ENCODE measurements at regions not wholly inside any gene's neighbourhood (a gene's known extent, or its start where the extent isn't known, plus 50 kb on each side); places are given as distances from the start of the nearest gene placed in this dataset.
"Not testable (repeated sequence)": the region's sequence is repeated elsewhere in the genome, so short reads cannot be mapped to it uniquely, and the experiment has no call there.

DNA sequence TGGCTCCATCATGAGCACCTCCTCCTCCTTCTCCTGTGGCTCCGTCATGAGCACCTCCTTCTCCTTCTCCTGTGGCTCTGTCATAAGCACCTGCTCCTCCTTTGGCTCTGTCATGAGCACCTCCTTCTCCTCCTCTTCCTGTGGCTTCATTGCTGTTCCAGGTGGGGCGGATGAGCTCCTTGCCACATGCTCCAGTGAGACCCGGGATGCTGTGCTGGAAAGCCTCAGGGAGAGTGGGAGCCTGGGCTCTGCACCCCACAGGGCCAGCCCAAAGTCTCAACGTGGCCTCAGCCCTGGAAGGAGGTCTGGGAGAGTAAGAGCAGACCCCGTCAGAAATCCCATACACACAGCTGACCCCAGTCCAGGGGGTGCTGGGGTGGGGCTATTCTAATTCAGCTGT lies 380.7 kb downstream of the TCERG1L start:
- DNase-seq, result no peak

- no peak for DNase-seq
Observed at GRCh38 chr10:130931256-130931655, 380.3 kb downstream of the TCERG1L start.

- DNase-seq, result no peak
Observed at GRCh38 chr10:130932326-130933007, 379.1 kb downstream of the TCERG1L start.

DNA sequence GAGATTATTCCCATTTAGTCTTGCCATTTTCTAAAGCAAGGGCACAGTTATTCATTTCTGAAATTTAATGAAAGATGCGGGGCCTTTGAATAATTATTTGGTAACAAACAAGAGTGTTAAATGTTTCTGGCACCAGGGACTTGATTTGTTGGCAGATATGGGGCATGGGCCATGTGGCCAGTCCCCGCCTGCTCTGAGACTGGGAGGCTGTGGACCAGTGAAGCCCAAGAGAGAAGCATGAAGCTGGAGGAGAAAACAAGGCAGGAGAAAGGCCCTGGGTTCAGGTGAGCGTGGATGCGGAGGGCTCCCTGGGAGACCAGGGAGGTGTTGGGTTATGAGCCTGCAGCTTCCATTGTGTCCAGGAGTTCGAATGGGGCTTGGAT lies 378.5 kb downstream of the TCERG1L start:
- no peak for DNase-seq

GRCh38 chr10:130934293-130935127 lies 377.0 kb downstream of the TCERG1L start:
- no peak for DNase-seq

DNA sequence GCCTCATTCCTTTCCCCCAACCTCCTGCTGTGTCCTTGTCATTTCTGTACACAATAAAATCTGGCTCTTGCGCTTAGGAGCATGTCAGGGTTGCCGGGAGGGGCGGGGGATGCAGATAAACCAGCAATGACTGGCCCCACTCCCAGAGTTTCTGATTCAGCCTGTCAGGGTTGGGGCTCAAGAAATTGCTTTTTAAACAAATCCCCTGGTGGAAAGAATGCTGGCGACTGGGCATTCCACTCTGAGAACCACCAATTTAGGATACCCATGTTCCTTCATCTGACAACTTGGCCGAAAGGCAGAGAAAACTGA lies 376.4 kb downstream of the TCERG1L start:
- DNase-seq, result no peak

DNA sequence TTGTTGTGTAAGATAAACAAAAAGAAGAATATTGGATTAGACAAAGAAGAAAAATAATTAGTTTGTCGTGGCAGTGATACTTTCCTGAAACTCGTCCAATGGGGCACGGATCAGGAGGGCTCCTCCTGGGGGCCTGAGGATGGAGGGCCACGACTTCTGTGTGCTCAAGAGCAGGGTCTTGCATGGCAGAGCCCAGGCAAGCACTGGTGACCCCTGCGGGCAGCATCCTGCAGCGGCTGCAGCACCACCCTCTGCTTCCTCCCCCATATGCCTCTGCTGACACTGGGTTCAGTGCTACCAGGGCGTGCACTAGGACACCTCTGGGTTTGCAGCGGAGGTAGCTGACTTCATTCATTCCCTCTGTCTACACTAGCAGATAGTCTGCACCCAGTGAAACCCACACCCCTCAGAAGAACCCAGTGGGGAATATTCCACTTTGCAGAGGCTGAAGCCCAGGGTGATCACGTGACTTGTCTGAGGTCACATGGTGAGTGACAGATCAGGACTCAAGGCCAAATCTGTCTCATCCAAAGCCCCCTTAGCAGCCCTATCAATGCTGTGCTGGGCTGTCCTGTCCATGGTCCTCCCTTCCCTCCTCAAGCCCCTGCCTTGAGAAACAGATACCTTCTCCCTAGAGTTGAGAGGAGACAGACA lies 375.5 kb downstream of the TCERG1L start:
- DNase-seq, result no peak

DNA sequence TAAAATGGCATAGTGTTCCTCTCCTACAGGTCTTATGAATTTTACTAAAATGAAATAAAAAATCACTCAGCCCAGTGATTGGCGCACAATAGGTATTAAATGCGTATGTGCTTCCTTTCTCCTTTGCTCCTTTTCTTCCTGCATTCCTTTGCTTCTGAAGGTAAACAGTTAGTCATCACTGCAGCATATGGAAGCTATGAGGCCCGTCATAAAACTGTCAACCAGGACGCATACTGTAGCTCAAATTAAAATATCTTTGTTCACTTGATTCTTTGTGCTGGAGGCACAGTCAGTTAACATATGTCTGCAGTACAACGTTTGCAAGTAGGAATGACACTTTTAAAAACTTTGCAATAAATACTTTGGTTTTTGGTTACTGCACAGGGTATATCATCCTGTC lies 374.7 kb downstream of the TCERG1L start:
- DNase-seq, result no peak

DNA sequence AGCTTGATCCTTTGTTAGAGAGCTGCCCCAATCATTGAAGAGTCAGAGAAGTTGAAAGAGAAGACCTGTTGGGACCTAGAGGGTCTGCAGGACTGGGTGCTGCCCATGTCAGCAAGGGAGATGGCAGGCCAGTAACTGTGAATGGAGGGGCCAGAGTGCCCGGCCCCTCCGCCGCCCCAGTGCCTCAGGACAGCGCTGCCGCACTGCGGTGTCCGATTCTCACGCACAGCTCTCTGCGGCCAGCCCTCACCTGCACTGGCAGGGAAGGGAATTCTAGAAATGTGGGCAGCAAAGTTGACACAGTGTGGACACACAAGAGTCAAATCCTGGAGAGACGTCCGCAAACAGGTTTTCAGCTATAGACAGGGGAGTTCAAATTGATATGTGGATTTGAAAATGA lies 373.5 kb downstream of the TCERG1L start:
- no peak for DNase-seq

DNA sequence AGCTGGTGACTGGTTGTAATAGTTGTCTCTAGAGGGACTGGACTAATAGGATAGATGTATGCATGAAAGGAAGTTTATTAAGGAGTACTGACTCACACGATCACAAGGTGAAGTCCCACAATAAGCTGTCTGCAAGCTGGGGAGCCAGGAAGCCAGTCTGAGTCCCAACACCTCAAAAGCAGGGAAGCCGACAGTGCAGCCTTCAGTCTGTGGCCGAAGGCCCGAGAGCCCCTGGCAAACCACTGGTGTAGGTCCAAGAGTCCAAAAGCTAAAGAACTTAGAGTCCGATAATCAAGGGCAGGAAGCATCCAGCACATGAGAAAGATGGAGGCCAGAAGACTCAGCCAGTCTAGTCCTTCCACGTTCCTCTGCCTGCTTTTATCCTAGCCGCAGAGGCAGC lies 372.6 kb downstream of the TCERG1L start:
- not testable (repeated sequence) for DNase-seq

DNA sequence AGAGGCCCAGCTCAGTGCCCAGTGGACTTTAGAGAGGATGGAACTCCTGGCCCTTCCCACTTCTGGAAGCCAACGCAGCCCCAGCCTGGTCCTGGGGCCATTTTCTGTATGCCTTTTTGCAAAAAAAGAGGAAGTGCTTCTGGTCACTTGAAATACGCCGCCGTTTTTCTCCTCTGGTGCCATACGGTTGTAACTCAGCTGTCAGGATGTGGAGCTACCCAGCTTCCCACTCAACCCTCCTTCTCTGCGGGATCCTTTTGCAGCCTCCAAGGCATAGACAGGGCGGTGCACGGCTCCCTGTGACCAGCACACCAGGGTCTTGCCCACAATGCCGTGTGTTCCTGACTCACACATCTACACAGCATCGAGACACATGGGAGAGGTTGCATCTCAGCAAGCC lies 369.6 kb downstream of the TCERG1L start:
- no peak for DNase-seq

- DNase-seq, result no peak
Observed at GRCh38 chr10:130952086-130952485, 359.4 kb downstream of the TCERG1L start.

GRCh38 chr10:130954326-130954905 lies 357.1 kb downstream of the TCERG1L start:
- DNase-seq, result no peak

DNA sequence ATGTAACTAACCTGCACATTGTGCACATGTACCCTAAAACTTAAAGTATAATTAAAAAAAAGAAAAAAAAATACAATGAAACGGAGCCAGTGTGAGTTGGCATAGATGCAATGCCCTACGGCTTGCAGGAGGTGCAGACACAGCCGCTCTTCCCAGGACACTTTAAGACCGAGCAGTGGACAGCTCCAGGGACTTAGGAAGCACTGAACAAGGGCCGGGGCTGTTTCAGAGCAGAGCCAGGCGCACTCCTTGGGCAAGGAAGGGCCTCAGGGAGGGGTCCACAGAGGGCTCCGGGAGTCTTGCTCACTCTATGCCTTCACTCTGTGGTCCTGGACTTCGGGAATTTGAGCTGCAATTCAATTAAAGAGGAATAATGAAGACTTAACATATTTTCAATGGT lies 355.3 kb downstream of the TCERG1L start:
- DNase-seq, result no peak

DNA sequence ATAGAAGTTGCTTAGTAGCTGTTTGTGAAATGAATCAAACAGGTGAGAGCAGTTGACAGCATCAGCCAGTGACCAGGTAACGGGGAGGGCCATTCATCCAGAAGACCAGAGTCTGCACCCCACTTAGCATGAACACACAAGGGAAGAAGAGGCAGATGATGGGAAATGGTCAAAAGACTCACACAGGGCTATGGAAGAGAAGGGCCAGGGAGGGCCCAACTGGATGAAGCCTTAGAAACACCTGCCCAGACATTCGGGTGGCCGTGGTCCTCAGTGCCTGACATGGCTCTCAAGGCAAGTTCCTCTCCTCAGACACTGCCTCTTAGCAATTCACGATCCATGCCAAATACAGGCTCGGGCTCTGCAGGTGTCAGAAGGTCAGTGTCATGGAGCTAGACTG lies 354.1 kb downstream of the TCERG1L start:
- no peak for DNase-seq

- DNase-seq, result no peak
Observed at GRCh38 chr10:130958003-130958402, 353.5 kb downstream of the TCERG1L start.

- DNase-seq, result no peak
Observed at GRCh38 chr10:130958981-130959751, 352.4 kb downstream of the TCERG1L start.

DNA sequence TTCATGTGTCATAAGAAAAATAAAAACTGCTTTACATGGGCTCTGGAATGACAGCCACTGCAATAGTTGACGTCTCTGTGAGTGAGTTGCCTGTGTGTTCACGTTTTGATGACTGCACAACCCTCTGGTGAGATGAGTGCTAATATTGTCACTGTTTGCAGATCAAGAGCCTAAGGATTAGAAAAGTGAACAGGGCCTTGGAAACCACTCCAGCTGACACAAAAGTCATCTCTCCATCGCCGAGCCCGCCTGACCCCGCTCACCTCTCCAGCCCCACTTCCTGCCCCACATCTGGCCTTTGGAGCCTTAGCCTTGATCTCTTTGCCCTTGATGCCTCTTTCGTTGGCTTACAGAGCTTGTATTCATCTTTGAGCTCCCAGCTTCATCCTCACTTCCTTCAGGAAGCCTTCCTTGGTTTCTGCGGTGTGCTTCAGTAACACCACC lies 351.7 kb downstream of the TCERG1L start:
- DNase-seq, result no peak

DNA sequence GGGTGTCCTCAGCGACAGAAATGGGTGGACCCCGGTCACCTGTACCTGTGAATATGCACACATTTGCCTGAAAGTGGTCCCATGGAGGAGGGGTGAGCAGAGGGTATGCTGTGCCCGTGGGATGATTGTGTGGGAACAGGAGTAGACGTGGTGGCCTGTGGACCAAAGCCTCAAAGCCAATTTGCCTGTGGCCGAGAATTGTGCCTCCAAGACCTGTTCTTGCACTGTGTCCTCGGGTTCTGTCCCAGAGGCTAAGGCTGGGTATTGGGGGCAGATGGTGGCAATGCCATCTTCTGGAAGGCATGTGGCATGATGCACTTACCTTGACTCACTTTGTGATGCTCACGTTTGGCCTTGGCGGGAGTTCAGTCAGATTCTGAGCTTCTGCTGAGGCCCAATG lies 351.0 kb downstream of the TCERG1L start:
- no peak for DNase-seq

- DNase-seq, result no peak
Observed at GRCh38 chr10:130961506-130962239, 349.8 kb downstream of the TCERG1L start.

- DNase-seq, result no peak
Observed at GRCh38 chr10:130962240-130963051, 349.1 kb downstream of the TCERG1L start.

Data from activated naive CD4-positive, alpha-beta T cell (primary cell).